Jurkat, Clone E6-1 (cell line): ENCODE measurements at regions not wholly inside any gene's neighbourhood (a gene's known extent, or its start where the extent isn't known, plus 50 kb on each side); places are given as distances from the start of the nearest gene placed in this dataset.

Experiments used
- DNase-seq: peaks from one replicate; pipeline ENCODE4 v3.0.0-alpha.2; 2011; ENCODE audit warnings: low read depth, low spot score
- H3K4me3 ChIP-seq: 2 replicates; pipeline ENCODE4 v1.5.1; 2011; ENCODE audit warnings: mild to moderate bottlenecking, low read length, control low read depth, moderate library complexity

DNA sequence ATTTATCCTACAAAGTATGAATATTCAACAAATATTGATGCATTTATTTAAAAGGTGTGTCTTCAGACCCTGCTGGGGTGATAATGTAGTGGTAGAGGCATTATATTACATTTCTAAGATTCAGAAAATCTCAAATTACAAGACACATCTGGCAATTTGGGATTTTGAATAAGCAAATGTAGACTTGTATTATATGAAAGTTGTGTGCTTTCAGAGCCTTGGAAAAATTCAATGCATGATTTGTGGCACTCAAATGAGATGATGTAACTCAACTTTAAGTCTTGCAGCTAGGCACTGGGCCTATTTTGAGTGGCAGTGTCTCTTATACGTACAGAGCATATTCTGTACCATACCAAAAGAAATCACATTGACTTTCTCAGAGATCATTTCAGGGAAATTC is 214.4 kb downstream of the ETS1 start:
- H3K4me3 ChIP-seq: no peak overlapping the region
- DNase-seq: no peak

DNA sequence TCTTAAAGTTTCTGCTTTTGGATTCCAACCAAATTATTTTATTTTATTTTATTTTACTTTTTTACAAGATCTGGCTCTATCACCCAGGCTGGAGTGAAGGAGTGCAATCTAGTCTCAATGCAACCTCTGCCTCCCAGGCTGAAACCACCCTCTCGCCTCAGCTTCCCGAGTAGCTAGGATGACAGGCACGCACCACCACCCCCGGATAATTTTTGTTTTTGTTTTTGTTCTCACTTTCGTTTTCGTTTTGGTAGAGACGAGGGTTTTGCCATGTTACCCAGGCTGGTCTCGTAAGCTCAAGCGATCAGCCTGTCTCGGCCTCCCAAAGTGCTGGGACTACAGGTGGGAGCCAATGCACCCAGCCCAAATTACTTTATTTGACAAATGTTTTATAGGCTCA is 219.8 kb downstream of the ETS1 start:
- no peak for DNase-seq
- H3K4me3 ChIP-seq: no peak overlapping the region

- peak; percentile 58 for DNase-seq
- H3K4me3 ChIP-seq: no peak overlapping the region
These were observed 222.3 kb downstream of the ETS1 start for GRCh38 chr11:128365044-128365443.

DNA sequence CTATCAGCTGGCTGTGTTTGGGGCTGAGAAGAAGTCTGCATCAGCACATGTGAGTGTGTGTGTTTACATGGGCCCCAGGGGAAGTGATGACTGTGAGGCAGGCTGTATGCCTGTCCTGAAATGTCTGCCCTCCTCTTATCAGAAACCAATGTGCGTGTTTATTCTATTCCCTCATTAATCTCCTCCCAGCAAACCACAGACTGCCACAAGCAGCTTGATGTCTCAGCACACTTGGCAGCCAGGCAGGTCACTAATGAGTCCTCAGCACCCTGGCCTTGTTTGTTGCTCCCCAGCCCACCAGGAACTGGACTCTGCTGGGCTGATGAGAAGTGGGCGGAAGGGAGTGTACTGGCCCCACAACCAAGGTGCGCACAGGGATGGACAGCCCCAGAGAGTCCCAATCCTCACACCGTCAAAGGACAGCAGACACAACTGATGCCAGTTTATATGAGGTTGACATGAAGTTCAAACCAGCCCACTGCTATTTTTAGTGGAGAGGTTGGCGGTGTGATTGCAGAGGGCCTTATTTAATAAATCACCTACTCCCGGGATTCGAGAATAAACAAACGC is 225.8 kb downstream of the ETS1 start:
- no peak overlapping the region for H3K4me3 ChIP-seq
- no peak for DNase-seq

DNA sequence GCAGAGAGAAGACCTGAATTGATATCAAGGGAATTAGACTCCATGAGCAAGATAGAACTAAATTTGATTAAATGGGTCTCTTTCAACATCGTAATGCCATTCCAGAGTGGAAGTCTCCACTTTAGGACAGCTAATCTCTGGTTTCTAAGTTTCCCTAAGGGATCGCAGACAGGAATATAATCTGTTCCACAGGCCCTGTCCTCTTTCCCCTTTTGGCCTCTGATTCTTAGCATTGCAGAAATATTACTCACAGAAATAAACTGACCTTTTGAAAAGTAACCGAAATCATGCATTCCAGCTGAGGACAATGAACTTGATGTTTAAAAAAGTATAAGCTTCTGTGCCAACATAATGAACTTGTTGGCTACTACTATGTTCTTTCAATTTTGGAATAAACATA is 227.8 kb downstream of the ETS1 start:
- no peak for DNase-seq
- H3K4me3 ChIP-seq: no peak overlapping the region

- no peak for DNase-seq
- no peak overlapping the region for H3K4me3 ChIP-seq
These were observed 230.3 kb downstream of the ETS1 start for GRCh38 chr11:128357073-128357472.

DNA sequence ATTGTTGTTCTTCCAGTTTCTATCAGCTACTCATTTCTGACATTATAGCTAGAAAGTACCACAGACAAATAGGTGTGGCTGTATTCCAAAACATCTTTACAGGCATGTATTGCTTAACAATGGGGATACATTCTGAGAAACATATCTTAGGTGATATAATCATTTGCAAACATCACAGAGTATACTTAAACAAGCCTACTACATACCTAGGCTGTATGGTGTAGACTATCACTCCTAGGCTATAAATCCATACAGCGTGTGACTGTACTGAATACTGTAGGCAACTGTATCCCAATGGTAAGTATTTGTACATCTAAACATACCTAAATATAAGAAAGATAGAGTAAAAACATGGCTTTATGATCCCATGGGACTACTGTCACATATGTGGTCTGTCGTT is 231.8 kb downstream of the ETS1 start:
- DNase-seq: no peak
- no peak overlapping the region for H3K4me3 ChIP-seq

GRCh38 chr11:128354476-128354875 is 232.9 kb downstream of the ETS1 start:
- DNase-seq: no peak
- no peak overlapping the region for H3K4me3 ChIP-seq

GRCh38 chr11:128351168-128351567 is 236.2 kb downstream of the ETS1 start:
- no peak for DNase-seq
- H3K4me3 ChIP-seq: no peak overlapping the region

- DNase-seq: no peak
- no peak overlapping the region for H3K4me3 ChIP-seq
These were observed 237.6 kb downstream of the ETS1 start for GRCh38 chr11:128349650-128350299.

DNA sequence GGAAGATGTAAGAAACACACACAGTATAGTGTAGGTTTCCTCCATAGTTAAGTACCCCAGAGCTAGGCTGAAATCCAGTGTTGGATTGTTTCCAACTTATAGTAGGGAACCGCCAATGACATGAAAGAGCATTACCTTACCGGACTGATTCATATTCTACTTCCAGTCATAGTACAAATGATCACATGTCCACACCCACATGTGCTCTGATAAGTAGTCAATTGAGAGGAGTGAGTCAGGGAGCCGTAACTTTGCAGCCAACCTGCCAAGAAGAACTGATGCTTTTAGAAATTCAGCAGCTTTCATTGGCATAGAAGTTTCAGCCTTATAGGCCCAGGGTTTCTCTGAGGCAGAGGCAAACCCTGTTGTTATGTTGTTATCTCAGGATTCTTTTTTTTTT is 240.6 kb downstream of the ETS1 start:
- DNase-seq: no peak
- no peak overlapping the region for H3K4me3 ChIP-seq

DNA sequence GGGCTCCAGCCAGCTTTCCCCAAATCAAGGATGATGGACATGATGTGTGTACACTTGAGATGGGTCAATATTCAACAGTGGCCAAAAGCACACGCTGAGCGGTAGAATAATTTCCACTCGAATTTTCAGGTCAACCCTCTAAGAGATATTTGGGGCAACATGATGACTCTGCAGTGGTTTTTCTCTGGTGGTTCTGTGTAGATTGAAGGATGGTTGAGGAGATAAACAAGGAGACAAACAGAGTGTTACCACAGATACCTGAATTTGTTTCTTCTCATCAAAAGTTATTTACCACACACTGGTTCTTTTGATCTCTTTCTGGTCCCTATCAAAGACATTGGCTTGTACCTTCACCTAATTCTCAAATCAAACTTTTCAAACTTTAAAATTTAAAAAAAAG is 242.0 kb downstream of the ETS1 start:
- DNase-seq: no peak

DNA sequence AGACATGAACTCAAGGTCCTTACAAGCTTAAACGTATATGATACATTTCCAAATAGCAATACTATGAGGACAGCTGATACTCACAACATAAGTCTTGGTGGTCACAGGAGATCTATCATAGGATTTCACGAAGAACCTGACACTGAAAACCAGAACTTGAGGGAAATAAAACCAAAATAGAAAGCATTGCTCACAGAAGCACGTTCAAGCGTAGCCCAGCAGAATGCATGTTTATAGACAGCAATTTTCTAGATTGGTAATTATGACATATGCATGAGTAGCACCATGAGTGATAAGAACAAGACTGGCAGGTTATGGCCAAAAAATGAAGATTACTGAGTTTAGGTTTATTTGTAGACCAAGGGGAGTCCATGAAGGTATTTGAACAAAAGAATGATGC is 243.5 kb downstream of the ETS1 start:
- no peak overlapping the region for H3K4me3 ChIP-seq
- DNase-seq: no peak

More for the DNA sequence above, 242.0 kb downstream of the ETS1 start:
- H3K4me3 ChIP-seq: no peak overlapping the region

DNA sequence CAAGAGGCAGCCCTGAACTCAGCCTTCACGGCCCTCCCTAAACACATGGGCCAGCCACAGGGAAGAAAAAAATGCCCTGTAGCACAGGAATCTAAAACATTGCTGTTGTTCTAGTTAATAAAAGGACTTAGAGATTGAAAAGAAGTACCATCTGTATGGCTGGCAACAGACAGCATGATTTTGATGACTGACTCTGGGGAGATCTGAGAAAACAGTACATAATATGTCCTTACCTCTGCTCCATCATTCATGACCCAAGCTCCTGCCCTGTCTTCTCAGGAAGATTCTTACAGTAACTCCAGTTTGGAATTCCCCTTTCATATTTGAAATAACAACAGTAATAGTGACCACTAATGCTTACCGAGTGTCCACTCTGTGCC is 244.2 kb downstream of the ETS1 start:
- H3K4me3 ChIP-seq: no peak overlapping the region
- DNase-seq: no peak

DNA sequence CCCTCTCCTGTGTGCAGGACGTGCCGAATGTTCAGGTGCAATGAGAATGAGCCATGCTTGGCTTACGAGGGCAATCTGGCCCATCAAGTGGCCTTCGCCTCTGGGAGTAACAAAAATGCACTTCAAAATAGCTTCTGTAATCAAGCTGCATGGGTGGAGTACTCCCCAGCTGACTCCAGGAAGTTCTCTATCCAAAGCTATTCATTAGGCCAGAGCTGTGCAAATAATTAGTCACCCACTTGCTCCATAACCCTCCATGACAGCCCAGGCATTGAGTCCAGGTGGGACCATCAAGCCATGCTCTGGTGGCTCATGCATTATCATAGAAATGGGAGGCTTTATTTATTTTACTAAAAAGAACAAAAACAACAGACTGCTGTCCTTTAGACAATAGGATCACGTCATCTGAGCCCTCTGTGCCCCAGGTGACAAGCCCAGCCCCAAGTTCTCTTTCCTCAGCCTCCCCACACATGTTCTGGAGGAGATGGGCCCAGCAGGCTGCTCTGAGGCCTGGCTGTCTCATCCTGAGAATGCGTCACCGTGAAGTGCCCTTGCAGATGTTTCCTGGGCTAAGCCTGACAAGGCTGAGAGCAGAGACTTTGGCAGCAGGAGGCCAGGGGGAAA is 244.7 kb downstream of the ETS1 start:
- no peak overlapping the region for H3K4me3 ChIP-seq
- peak; percentile 65 for DNase-seq

- no peak overlapping the region for H3K4me3 ChIP-seq
- DNase-seq: peak; percentile 89
These were observed 245.8 kb downstream of the ETS1 start for GRCh38 chr11:128341280-128342248.

DNA sequence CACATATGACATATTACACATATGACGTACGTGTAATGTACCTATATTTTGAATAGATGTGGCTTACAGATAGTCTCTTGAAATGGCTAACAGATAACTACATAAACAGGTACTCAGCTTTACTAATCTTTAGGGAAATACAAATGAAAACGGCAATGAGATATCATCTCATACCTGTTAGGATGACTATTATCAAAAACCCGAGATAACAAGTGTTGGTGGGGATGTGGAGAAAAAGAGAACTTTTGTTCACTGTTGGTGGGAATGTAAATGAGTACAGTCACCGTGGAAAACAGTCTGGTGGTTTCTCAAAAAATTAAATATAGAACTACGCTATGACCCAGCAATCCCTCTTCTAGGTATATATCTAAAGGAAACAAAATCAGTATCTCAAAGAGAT is 247.6 kb downstream of the ETS1 start:
- DNase-seq: no peak
- no peak overlapping the region for H3K4me3 ChIP-seq

DNA sequence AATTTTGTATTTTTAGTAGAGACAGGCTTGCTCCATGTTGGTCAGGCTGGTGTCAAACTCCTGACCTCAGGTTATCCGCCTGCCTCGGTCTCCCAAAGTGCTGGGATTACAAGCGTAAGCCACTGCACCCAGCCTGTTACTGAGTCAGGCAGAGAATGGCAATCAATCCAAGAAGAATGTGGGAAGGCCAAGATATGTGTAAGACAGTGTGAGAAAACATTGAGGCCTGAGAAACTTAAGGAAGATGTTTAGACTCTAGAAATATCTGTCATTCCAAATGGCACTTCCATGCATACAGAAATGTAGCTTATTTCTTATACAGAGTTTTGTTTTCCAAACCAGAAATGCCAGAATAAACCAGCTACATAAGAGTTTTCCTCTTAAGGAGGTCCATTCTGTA is 248.5 kb downstream of the ETS1 start:
- no peak overlapping the region for H3K4me3 ChIP-seq
- no peak for DNase-seq

GRCh38 chr11:128336203-128336602 is 251.2 kb downstream of the ETS1 start:
- H3K4me3 ChIP-seq: no peak overlapping the region
- no peak for DNase-seq

DNA sequence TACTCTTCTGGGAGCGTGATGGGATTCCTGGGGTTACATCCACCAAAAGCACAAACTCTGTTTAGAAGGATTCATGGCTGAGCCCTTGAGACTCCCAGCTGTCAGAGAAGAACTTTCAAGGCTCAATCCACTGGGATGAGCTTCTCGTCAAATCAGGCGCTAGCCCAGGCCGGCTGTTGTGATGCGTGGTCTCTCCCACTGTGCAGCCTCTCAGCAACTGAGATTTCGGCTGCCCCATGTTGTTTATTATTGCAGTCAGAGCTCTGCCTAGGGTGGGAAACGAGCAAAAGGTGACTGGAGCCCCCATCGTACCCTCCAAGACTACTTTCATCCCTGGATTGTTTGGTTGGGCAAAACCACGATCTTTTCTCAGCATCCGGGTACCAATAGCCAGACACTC is 251.6 kb downstream of the ETS1 start:
- H3K4me3 ChIP-seq: no peak overlapping the region
- no peak for DNase-seq
